SU-DHL-6 (cell line): ENCODE measurements at regions not wholly inside any gene's neighbourhood (a gene's known extent, or its start where the extent isn't known, plus 50 kb on each side); places are given as distances from the start of the nearest gene placed in this dataset.

Experiments used
- H2AFZ ChIP-seq: fragments of 200-600 bp; sonication (generic); 2 replicates; pipeline ENCODE4 v1.6.1; 2014; ENCODE audit warnings: low read depth, mild to moderate bottlenecking, moderate library complexity, mixed read lengths, antibody characterized with exemption, low read length; ENCODE audit not compliant: severe bottlenecking
- H3F3A ChIP-seq: fragments of 200-600 bp; shearing (Covaris generic); 2 replicates; pipeline ENCODE4 v1.6.0; 2016; ENCODE audit warnings: antibody characterized with exemption, mild to moderate bottlenecking; ENCODE audit not compliant: insufficient read depth
- H3K27ac ChIP-seq: fragments of 200-600 bp; sonication (generic); 2 replicates; pipeline ENCODE4 v1.5.1; 2016; ENCODE audit warnings: low read depth, mild to moderate bottlenecking, low read length, moderate library complexity, mixed read lengths
- H3K27me3 ChIP-seq: fragments of 200-600 bp; sonication (generic), shearing (Covaris generic); 2 replicates; pipeline ENCODE4 v1.6.0; 2014; ENCODE audit warnings: mild to moderate bottlenecking, low read length
- H3K36me3 ChIP-seq: fragments of 200-600 bp; sonication (generic); 2 replicates; pipeline ENCODE4 v1.6.1; 2014; ENCODE audit warnings: mild to moderate bottlenecking, low read length, mixed read lengths
- H3K4me2 ChIP-seq: fragments of 300-600, 200-600 bp; shearing (Covaris generic), sonication (generic); 2 replicates; pipeline ENCODE4 v1.6.0; 2014; ENCODE audit warnings: low read length, low read depth, mild to moderate bottlenecking; ENCODE audit not compliant: poor library complexity, severe bottlenecking
- H3K4me3 ChIP-seq: fragments of 200-600 bp; sonication (generic); 2 replicates; pipeline ENCODE4 v1.5.1; 2014; ENCODE audit warnings: antibody characterized with exemption, low read length, mild to moderate bottlenecking, mixed read lengths; ENCODE audit not compliant: insufficient read depth, poor library complexity, severe bottlenecking
- H3K79me2 ChIP-seq: fragments of 200-600 bp; sonication (generic); 2 replicates; pipeline ENCODE4 v1.6.1; 2014; ENCODE audit warnings: mild to moderate bottlenecking, low read length, moderate library complexity; ENCODE audit not compliant: insufficient read depth
- H3K9ac ChIP-seq: fragments of 200-600 bp; sonication (generic); 2 replicates; pipeline ENCODE4 v1.7.0; 2014; ENCODE audit warnings: mild to moderate bottlenecking, low read length
- H3K9me2 ChIP-seq: fragments of 200-600 bp; sonication (generic); replicated peaks from 2 replicates; pipeline ENCODE4 v1.6.1; 2014; ENCODE audit warnings: low read length; ENCODE audit not compliant: insufficient read depth
- H3K9me3 ChIP-seq: fragments of 200-600 bp; sonication (generic); 2 replicates; pipeline ENCODE4 v1.6.1; 2014; ENCODE audit warnings: low read length, mixed read lengths; ENCODE audit not compliant: insufficient read depth
- H4K20me1 ChIP-seq: fragments of 200-600 bp; sonication (generic); 2 replicates; pipeline ENCODE4 v1.6.1; 2014; ENCODE audit warnings: low read depth, mild to moderate bottlenecking, antibody characterized with exemption, low read length, moderate library complexity, mixed read lengths
- EZH2phosphoT487 ChIP-seq: fragments of 200-600 bp; sonication (generic), shearing (Covaris generic); conservative IDR thresholded peaks from 2 replicates; pipeline ENCODE4 v1.6.1; 2018; ENCODE audit warnings: mild to moderate bottlenecking, antibody characterized with exemption, low read length, moderate library complexity, mixed read lengths
- TF ChIP-seq, protein P1 (sequence below): fragments of 200-600 bp; sonication (generic); IDR thresholded peaks from one replicate; pipeline ENCODE4 v1.5.1; 2017; ENCODE audit warnings: antibody characterized with exemption, mild to moderate bottlenecking, low read length, moderate library complexity; ENCODE audit not compliant: insufficient read depth, poor library complexity, severe bottlenecking

GRCh38 chr5:17156463-17156862 is 61.0 kb upstream of the BASP1 start:
- Histone ChIP-seq H3K9me3 (no peaks in the 10 kb centered on the region), H3K27ac (no peak overlapping the region), H4K20me1 (no peaks in the 10 kb centered on the region), H3F3A (no peaks in the 10 kb centered on the region), H3K4me2 (no peak overlapping the region), H3K79me2 (no peaks in the 10 kb centered on the region), H3K9ac (no peak overlapping the region), H2AFZ (no peak overlapping the region), H3K36me3 (no peaks in the 10 kb centered on the region), H3K9me2 (no peaks in the 10 kb centered on the region), H3K4me3 (no peak overlapping the region), H3K27me3 (no peaks in the 10 kb centered on the region)
- TF ChIP-seq EZH2phosphoT487 = no peak
- TF ChIP-seq, protein P1, sequence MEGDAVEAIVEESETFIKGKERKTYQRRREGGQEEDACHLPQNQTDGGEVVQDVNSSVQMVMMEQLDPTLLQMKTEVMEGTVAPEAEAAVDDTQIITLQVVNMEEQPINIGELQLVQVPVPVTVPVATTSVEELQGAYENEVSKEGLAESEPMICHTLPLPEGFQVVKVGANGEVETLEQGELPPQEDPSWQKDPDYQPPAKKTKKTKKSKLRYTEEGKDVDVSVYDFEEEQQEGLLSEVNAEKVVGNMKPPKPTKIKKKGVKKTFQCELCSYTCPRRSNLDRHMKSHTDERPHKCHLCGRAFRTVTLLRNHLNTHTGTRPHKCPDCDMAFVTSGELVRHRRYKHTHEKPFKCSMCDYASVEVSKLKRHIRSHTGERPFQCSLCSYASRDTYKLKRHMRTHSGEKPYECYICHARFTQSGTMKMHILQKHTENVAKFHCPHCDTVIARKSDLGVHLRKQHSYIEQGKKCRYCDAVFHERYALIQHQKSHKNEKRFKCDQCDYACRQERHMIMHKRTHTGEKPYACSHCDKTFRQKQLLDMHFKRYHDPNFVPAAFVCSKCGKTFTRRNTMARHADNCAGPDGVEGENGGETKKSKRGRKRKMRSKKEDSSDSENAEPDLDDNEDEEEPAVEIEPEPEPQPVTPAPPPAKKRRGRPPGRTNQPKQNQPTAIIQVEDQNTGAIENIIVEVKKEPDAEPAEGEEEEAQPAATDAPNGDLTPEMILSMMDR = no peak

- Histone ChIP-seq H3K27me3 (no peaks in the 10 kb centered on the region), H4K20me1 (no peaks in the 10 kb centered on the region), H3K79me2 (no peaks in the 10 kb centered on the region), H2AFZ (no peak overlapping the region), H3K9me3 (no peaks in the 10 kb centered on the region), H3K36me3 (no peaks in the 10 kb centered on the region), H3K27ac (no peak overlapping the region), H3K9me2 (no peaks in the 10 kb centered on the region), H3K4me2 (no peak overlapping the region), H3K4me3 (no peak overlapping the region), H3K9ac (no peak overlapping the region), H3F3A (no peaks in the 10 kb centered on the region)
- TF ChIP-seq, protein P1 = no peak
- no peak for TF ChIP-seq EZH2phosphoT487
Measured at GRCh38 chr5:17157294-17157693, 60.1 kb upstream of the BASP1 start.

DNA sequence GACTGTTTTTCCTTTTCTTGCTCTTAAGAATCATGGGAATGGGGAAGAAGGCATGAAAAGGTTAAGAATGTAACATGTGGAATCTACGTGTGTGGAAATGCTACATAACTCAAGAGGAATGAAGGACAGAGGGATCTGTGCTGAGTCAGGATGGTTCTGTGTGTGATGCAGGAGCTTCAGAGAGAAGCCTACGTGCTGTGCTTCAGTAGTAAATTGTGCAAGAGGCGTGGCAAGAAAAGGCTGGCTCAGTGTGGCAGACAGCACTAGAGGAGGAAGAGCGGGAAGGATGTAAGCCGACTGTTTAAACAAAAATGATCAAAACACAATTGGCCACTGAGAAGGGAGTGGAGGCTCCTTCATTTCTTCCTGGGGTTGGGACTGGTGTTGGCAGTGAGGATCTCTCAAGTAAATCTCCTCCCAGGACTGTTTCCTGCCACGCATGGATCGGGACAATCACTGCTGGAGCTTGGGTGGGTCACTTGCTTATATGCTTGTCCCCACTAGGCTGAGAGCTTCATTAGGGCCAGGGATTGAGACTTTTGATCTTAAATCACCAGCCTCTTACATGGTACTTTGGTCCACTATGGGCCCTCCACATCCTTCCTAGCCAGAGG is 59.4 kb upstream of the BASP1 start:
- no peak for TF ChIP-seq EZH2phosphoT487
- TF ChIP-seq, protein P1 = no peak
- Histone ChIP-seq H3F3A (no peaks in the 10 kb centered on the region), H3K9ac (no peak overlapping the region), H3K9me2 (no peaks in the 10 kb centered on the region), H3K27me3 (no peaks in the 10 kb centered on the region), H3K36me3 (no peaks in the 10 kb centered on the region), H3K4me3 (no peak overlapping the region), H4K20me1 (no peaks in the 10 kb centered on the region), H3K79me2 (no peaks in the 10 kb centered on the region), H3K27ac (no peak overlapping the region), H3K4me2 (no peak overlapping the region), H2AFZ (no peak overlapping the region), H3K9me3 (no peaks in the 10 kb centered on the region)
